ENCODE measurements at regions not wholly inside any gene's neighbourhood (a gene's known extent, or its start where the extent isn't known, plus 50 kb on each side); places are given as distances from the start of the nearest gene placed in this dataset.

GRCh38 chr20:20992686-20993360, 113.3 kb downstream of the LINC00237 start:
- no peak for DNase-seq

GRCh38 chr20:20992277-20992676, 113.9 kb downstream of the LINC00237 start:
- no peak for DNase-seq

- no peak for DNase-seq
Measured at GRCh38 chr20:20989081-20989480, 117.1 kb downstream of the LINC00237 start.

- DNase-seq = no peak
Measured at GRCh38 chr20:20979934-20980333, 126.2 kb downstream of the LINC00237 start.

DNA sequence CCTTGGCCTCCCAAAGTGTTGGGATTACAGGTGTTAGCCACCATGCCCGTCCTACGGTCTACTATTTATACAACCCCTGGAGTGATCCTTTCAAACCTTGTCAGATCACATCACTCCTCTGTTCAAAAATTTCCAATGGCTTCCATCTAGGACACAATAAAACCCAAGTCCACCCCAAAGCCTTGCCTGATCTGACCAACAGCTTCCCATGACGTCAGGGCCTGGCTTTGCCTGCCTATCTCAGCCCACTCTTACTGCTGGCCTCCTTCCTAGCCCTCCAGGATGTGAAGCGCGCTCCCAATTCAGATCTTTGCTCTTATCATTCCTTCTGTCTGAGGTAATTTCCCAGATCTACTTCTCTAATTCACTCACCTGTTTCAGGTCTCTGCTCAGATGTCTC, 128.4 kb downstream of the LINC00237 start:
- no peak for DNase-seq

GRCh38 chr20:20972490-20972889, 133.7 kb downstream of the LINC00237 start:
- DNase-seq = no peak

DNA sequence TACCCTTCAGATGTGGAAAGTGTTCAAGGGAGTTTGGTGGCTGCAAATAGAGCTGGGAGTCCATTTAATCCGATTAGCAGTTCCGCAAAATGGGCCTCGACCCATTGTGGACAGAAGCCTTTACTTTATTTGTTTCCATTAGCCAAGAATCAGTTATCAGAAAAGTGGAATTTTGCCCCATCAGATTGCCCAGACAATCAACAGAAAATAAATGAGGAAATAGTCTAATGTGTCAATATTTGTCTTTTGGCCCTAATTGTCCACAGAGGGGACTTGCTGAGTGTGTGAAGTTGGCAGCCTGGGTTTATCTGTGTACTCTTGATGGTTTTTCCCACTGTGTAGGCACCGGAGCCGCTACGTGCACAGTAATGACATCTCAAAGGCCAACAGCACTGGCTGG, 134.3 kb downstream of the LINC00237 start:
- no peak for DNase-seq

GRCh38 chr20:20970841-20971240, 135.3 kb downstream of the LINC00237 start:
- no peak for DNase-seq

DNA sequence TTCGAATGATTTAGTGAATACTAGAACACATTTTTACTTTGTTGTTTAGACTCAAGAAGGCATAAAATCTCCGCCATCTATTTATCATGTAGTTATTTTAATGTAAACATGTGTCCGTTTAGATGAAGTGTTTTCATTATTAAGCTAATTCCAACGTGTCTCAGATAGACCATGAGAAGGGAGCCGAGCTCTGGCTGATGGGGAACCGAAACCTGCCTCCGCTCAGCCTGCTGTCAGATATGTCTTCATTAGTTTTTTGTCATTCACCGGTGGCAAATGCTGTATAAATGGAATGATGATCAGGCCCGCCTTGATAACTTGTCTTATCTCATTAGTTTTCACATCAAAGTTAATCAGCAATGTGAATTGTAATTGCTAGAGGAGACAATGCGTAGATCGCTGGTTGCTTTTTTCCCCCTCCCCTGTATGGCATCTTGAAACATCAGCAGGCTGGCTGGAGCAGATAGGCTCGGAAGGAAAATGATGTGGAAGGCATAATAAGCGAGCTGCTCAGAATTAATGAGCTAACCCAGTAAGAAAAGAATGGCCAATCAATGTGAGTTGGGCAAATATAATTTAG, 136.4 kb downstream of the LINC00237 start:
- DNase-seq = no peak

GRCh38 chr20:20967564-20968184, 138.5 kb downstream of the LINC00237 start:
- no peak for DNase-seq

GRCh38 chr20:20966171-20966570, 140.0 kb downstream of the LINC00237 start:
- DNase-seq = no peak

DNA sequence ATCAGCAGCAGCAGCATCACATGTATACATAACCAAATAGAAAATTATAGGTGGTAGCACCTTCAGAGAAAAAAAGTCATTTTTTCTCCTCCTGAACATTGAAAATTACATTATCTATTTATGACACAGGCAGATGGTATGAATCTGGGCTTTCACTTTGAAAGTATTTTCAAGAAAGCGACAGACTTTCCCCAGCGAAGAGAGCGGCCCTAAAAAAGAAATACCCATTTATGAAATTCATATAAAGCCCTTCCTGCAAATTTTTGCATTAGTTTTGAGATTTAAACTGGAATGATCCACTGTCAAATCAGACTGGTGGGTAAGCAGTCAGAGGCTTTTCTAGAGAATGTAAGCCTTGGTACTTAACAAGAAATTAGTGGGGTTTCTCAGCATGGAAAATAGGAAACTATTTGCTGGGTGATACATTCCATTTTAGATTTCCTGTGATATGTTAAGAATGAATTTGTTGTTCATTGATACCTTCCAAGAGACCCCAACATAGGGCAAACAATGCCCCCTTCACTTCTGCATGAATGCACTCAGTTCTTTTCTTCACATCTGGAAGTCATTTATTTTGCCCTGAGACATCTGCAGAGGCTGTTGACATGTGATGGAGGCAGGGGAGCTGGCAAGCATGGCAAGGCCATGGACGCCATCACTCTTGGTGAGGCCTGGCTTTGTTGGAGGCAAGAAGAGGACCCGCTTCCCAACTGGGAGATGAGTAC, 147.0 kb downstream of the LINC00237 start:
- no peak for DNase-seq

- DNase-seq = no peak
Measured at GRCh38 chr20:20956513-20956931, 149.6 kb downstream of the LINC00237 start.

DNA sequence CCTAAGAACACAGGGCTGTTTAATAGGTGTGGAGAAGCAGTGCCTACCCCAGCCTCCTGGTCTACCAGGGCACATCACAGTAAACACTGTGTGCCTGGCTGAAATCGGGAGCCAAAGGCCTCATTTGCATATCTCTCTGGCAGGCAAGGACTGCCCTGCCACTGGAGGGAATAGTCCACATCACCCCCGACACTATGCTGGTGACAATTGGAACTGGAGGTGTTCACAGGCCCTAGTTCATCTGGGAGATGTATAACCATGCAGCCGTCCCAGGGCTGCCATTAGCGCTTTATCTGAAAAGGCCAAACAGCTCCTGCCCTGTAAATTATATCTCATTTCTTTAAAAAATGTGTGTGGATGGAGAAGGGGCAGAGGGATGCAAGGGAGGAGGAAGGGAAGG, 150.3 kb downstream of the LINC00237 start:
- no peak for DNase-seq

- no peak for DNase-seq
Measured at GRCh38 chr20:20953738-20954618, 152.2 kb downstream of the LINC00237 start.

DNA sequence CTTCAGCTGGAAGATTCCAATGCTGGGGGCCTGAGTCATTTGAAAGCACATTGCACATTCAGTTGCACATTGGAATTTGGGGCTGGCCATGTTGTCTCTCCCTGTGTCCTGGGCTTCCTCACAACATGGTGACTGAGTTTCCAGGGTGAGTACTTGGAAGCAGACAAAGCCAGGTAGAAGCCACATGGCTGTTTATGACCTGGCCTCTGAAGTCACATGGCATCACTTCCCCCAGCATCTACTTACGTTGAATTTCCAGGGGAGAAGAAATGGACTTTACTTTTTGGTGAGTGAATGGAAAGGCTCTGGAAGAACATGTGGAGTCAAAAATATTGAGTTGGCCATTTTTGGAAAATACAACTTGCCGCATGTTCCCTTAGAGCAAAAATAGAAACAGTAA, 155.5 kb downstream of the LINC00237 start:
- no peak for DNase-seq

DNA sequence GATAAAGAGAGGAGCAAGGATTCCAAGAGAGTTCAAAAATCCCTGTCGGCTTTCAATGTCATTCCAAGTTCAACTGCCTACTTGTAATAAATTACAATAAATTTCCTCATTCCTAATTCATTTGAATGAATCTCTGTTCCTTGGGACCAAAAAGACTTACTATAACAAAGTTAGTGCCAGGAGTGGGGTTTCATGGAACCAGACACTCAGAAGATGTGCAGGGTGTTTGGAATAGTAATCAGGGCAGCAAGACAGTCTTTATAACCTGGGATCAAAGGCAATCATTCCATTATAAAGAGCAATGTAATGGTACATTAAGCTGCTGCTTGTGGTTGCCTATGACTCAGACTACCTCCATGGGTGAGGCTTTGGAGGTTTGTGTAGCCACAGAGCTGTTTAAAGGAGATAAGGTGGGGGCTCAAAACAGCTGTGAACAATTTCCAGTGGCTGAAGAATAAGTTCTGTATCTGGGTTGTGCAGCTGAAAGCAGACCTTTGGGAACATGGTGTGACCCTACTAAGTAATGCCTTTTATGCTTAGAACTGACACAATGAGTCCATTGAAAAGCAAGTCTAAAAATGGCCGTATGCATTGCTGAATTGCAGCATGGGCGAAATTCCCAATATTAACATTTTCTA, 159.9 kb downstream of the LINC00237 start:
- DNase-seq = no peak

- DNase-seq = no peak
Measured at GRCh38 chr20:20941468-20941889, 164.7 kb downstream of the LINC00237 start.

GRCh38 chr20:20939006-20939405, 167.2 kb downstream of the LINC00237 start:
- DNase-seq = no peak

DNA sequence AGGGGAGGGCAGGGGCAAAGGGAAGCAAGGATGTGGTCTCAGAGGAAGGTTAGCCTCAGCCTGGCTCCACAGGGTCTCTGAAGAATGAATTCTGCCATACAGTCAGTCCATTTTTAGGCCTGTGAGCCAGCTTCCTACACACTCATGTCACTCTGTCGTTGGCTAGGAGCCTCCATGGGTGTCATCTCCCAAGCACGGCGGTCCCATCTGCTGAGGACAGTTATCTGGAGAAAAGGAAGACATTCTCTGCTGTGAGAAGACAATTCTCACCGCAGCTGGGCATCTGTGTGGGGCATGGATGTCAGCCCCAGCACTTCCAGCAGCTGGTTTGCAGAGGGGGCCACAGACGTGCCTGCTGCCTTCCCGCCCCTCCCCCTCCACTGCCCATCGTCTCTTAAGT, 167.6 kb downstream of the LINC00237 start:
- DNase-seq = no peak

DNA sequence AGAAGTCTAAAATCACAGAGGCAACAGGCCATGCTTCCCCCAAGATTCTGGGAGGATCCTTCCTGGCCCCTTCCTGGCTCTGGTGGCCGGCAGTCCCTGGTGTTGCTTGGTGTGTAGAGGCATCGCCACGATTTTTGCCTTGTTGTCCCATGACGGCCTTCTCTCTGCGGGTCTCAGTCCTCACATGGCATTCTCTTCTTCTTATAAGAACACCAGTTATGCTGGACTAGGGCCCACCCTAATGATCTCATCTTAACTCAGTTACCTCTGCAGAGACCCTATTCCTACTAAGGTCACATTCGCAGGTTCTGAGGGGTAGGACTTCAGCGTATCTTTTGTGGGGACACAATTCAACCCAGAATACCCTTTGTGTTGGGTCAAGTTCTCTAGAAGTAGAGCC, 168.0 kb downstream of the LINC00237 start:
- no peak for DNase-seq
